ENCODE measurements at regions not wholly inside any gene's neighbourhood (a gene's known extent, or its start where the extent isn't known, plus 50 kb on each side); places are given as distances from the start of the nearest gene placed in this dataset.

- no peak for TF ChIP-seq POLR2A (IDR thresholded peaks at IDR 0.05; ENCODE audit: low read depth, low read length)
- no peak for TF ChIP-seq CTCF (IDR thresholded peaks at IDR 0.05 in 2 of 3, conservative IDR thresholded peaks at IDR 0.05 in 1 of 3; ENCODE audit: control insufficient read depth in 2 of 3, extremely low read depth in 1 of 3, insufficient read depth in 1 of 3, low read depth in 3 of 3, low read length in 3 of 3)
- no peak for TF ChIP-seq TCF12 (IDR thresholded peaks at IDR 0.05; ENCODE audit: low read depth, low read length)
- no peak for TF ChIP-seq E2F4 (IDR thresholded peaks at IDR 0.05; ENCODE audit: low read depth, low read length)
- no peak for TF ChIP-seq SIN3A (IDR thresholded peaks at IDR 0.05; ENCODE audit: low read depth, low read length)
- no peak for TF ChIP-seq SMC3 (IDR thresholded peaks at IDR 0.05; ENCODE audit: borderline replicate concordance, low read length)
These were observed 60.8 kb downstream of the CAPZA3 start for GRCh38 chr12:18798535-18799361.

Data from GM12878 (cell line).